Right lobe of liver (tissue), 4 donors: ENCODE measurements at regions not wholly inside any gene's neighbourhood (a gene's known extent, or its start where the extent isn't known, plus 50 kb on each side); places are given as distances from the start of the nearest gene placed in this dataset.
"Not testable (repeated sequence)": the region's sequence is repeated elsewhere in the genome, so short reads cannot be mapped to it uniquely, and the experiment has no call there.

Experiments
- CTCF ChIP-seq, 4 donors: fragments of 200-600 bp in 3 of 4; fragments of 450-650 bp in 1 of 4; IDR thresholded peaks; one replicate each; pipeline versions ENCODE4 v1.5.1 to v1.8.0; 2016 to 2022; ENCODE audit warnings: antibody characterized with exemption in 4 of 4, mild to moderate bottlenecking in 2 of 4
- POLR2A ChIP-seq: fragments of 450-650 bp; IDR thresholded peaks from one replicate; pipeline ENCODE4 v1.6.1; 2017; ENCODE audit warnings: antibody characterized with exemption, mild to moderate bottlenecking
- donor health status: DM: no; HTN: no; CAD: no.
- donor health status: DM: no; HTN: no; CAD: no.
- donor health status: DM: no; HTN: yes; CAD: no.

GRCh38 chr13:18837986-18838629, 343.5 kb downstream of the TUBA3C start:
- TF ChIP-seq CTCF (IDR thresholded peaks at IDR 0.05); POLR2A: not testable (repeated sequence)
